HG03457 (cell line): ENCODE measurements at regions not wholly inside any gene's neighbourhood (a gene's known extent, or its start where the extent isn't known, plus 50 kb on each side); places are given as distances from the start of the nearest gene placed in this dataset.

ENCODE experiments used
- ATAC-seq: cut with Tn5 transposase; IDR thresholded peaks from one replicate; pipeline ENCODE4 v1.9.1; 2021; ENCODE audit warnings: moderate number of reproducible peaks; ENCODE audit not compliant: unreplicated experiment

- ATAC-seq, result no peak
Measured at GRCh38 chr2:16262526-16263178, 322.3 kb downstream of the MYCN start.

GRCh38 chr2:16261791-16262190 is 321.4 kb downstream of the MYCN start:
- ATAC-seq, result no peak

- ATAC-seq, result no peak
Measured at GRCh38 chr2:16261071-16261470, 320.7 kb downstream of the MYCN start.

GRCh38 chr2:16260041-16260830 is 319.9 kb downstream of the MYCN start:
- ATAC-seq, result no peak

- no peak for ATAC-seq
Measured at GRCh38 chr2:16259010-16259409, 318.7 kb downstream of the MYCN start.

GRCh38 chr2:16258350-16258749 is 318.0 kb downstream of the MYCN start:
- ATAC-seq, result no peak

GRCh38 chr2:16257322-16258028 is 317.1 kb downstream of the MYCN start:
- ATAC-seq, result no peak

GRCh38 chr2:16256601-16257321 is 316.4 kb downstream of the MYCN start:
- ATAC-seq, result no peak

- no peak for ATAC-seq
Measured at GRCh38 chr2:16255120-16255519, 314.8 kb downstream of the MYCN start.

- ATAC-seq, result no peak
Measured at GRCh38 chr2:16254356-16254965, 314.1 kb downstream of the MYCN start.

GRCh38 chr2:16253291-16253690 is 312.9 kb downstream of the MYCN start:
- ATAC-seq, result no peak

- no peak for ATAC-seq
Measured at GRCh38 chr2:16252891-16253290, 312.5 kb downstream of the MYCN start.

GRCh38 chr2:16252251-16252650 is 311.9 kb downstream of the MYCN start:
- no peak for ATAC-seq

GRCh38 chr2:16251511-16252225 is 311.3 kb downstream of the MYCN start:
- ATAC-seq, result no peak

GRCh38 chr2:16250886-16251285 is 310.5 kb downstream of the MYCN start:
- ATAC-seq, result no peak

GRCh38 chr2:16250466-16250865 is 310.1 kb downstream of the MYCN start:
- ATAC-seq, result no peak

GRCh38 chr2:16250056-16250425 is 309.7 kb downstream of the MYCN start:
- ATAC-seq, result no peak

- ATAC-seq, result no peak
Measured at GRCh38 chr2:16249246-16250055, 309.1 kb downstream of the MYCN start.

GRCh38 chr2:16248571-16249105 is 308.3 kb downstream of the MYCN start:
- ATAC-seq, result no peak
